T follicular helper cell (primary cell): ENCODE measurements at regions not wholly inside any gene's neighbourhood (a gene's known extent, or its start where the extent isn't known, plus 50 kb on each side); places are given as distances from the start of the nearest gene placed in this dataset.

ENCODE experiments used
- DNase-seq: peaks from one replicate; pipeline ENCODE4 v3.0.0-alpha.2; 2020; ENCODE audit warnings: low read depth

- DNase-seq, result no peak
Observed at GRCh38 chr7:68434857-68435256, 1163.4 kb upstream of the AUTS2 start.

- no peak for DNase-seq
Observed at GRCh38 chr7:68438016-68438415, 1160.3 kb upstream of the AUTS2 start.

- no peak for DNase-seq
Observed at GRCh38 chr7:68438811-68439210, 1159.5 kb upstream of the AUTS2 start.

- DNase-seq, result no peak
Observed at GRCh38 chr7:68439897-68440296, 1158.4 kb upstream of the AUTS2 start.

GRCh38 chr7:68440866-68441265 is 1157.4 kb upstream of the AUTS2 start:
- no peak for DNase-seq

GRCh38 chr7:68441645-68442044 is 1156.6 kb upstream of the AUTS2 start:
- DNase-seq, result no peak

GRCh38 chr7:68442931-68443631 is 1155.2 kb upstream of the AUTS2 start:
- no peak for DNase-seq

- DNase-seq, result no peak
Observed at GRCh38 chr7:68444042-68444441, 1154.2 kb upstream of the AUTS2 start.

GRCh38 chr7:68444956-68445355 is 1153.3 kb upstream of the AUTS2 start:
- DNase-seq, result no peak

- DNase-seq, result no peak
Observed at GRCh38 chr7:68446183-68446582, 1152.1 kb upstream of the AUTS2 start.

- no peak for DNase-seq
Observed at GRCh38 chr7:68449099-68449498, 1149.2 kb upstream of the AUTS2 start.

GRCh38 chr7:68449816-68450215 is 1148.5 kb upstream of the AUTS2 start:
- no peak for DNase-seq

GRCh38 chr7:68454931-68455330 is 1143.3 kb upstream of the AUTS2 start:
- DNase-seq, result no peak

GRCh38 chr7:68456469-68456868 is 1141.8 kb upstream of the AUTS2 start:
- DNase-seq, result no peak

- DNase-seq, result no peak
Observed at GRCh38 chr7:68457481-68457880, 1140.8 kb upstream of the AUTS2 start.

GRCh38 chr7:68458010-68458908 is 1140.0 kb upstream of the AUTS2 start:
- no peak for DNase-seq

- no peak for DNase-seq
Observed at GRCh38 chr7:68461430-68461829, 1136.8 kb upstream of the AUTS2 start.

GRCh38 chr7:68470836-68471435 is 1127.3 kb upstream of the AUTS2 start:
- DNase-seq, result no peak

GRCh38 chr7:68472688-68473087 is 1125.6 kb upstream of the AUTS2 start:
- DNase-seq, result no peak

GRCh38 chr7:68474661-68475216 is 1123.5 kb upstream of the AUTS2 start:
- no peak for DNase-seq

- no peak for DNase-seq
Observed at GRCh38 chr7:68476966-68477365, 1121.3 kb upstream of the AUTS2 start.

- DNase-seq, result no peak
Observed at GRCh38 chr7:68478326-68478725, 1119.9 kb upstream of the AUTS2 start.

- no peak for DNase-seq
Observed at GRCh38 chr7:68482800-68483199, 1115.5 kb upstream of the AUTS2 start.
